HEK293 (cell line): ENCODE measurements at regions not wholly inside any gene's neighbourhood (a gene's known extent, or its start where the extent isn't known, plus 50 kb on each side); places are given as distances from the start of the nearest gene placed in this dataset.

Experiments used
- CTCF ChIA-PET: fragments of 350-600 bp; formaldehyde crosslinking; extraction: SDS; loops from one replicate; lab custom pipeline; 2021; ENCODE audit warnings: antibody characterized with exemption; lab: Yijun Ruan, JAX
- POLR2A ChIA-PET: fragments of 300-600 bp; formaldehyde crosslinking; extraction: SDS; loops from one replicate; lab custom pipeline; 2020; ENCODE audit warnings: antibody characterized with exemption, inconsistent platforms; lab: Yijun Ruan, JAX
- H3K27ac ChIP-seq: fragments of 200-500 bp; sonication (Bioruptor generic); 2 replicates; pipeline ENCODE4 v1.5.1; 2014; ENCODE audit warnings: low read depth, low read length, control low read depth, inconsistent platforms; ENCODE audit errors: extremely low read depth
- H3K36me3 ChIP-seq, 2 experiments: fragments of 200-500 bp in 1 of 2; sonication (Bioruptor generic) in 1 of 2; 1 replicate in 1 of 2; 2 replicates in 1 of 2; pipeline ENCODE4 v1.5.1; 2014 to 2017; ENCODE audit warnings: inconsistent platforms in 2 of 2, low read length in 2 of 2; ENCODE audit not compliant: control insufficient read depth in 2 of 2, insufficient read depth in 1 of 2
- H3K4me1 ChIP-seq: fragments of 200-500 bp; sonication (Bioruptor generic); 2 replicates; pipeline ENCODE4 v1.5.1; 2014; ENCODE audit warnings: mild to moderate bottlenecking, low read length, inconsistent platforms; ENCODE audit not compliant: control insufficient read depth, insufficient read depth
- H3K4me3 ChIP-seq: 2 replicates; pipeline ENCODE4 v1.5.1; 2011; ENCODE audit warnings: low read depth, mild to moderate bottlenecking, control low read depth, low read length, moderate library complexity
- H3K9me3 ChIP-seq: fragments of 200-500 bp; sonication (Bioruptor generic); 2 replicates; pipeline ENCODE4 v1.5.1; 2014; ENCODE audit warnings: low read depth, low read length, inconsistent platforms; ENCODE audit not compliant: control insufficient read depth, insufficient read depth
- BCL11B ChIP-seq: fragments of 450-650 bp; formaldehyde crosslinking; IDR thresholded peaks from 2 replicates; pipeline ENCODE4 v1.5.1; 2016; ENCODE audit warnings: low read depth, missing biosample characterization, missing genetic modification characterization
- GFI1B ChIP-seq: fragments of 450-650 bp; formaldehyde crosslinking; IDR thresholded peaks from 2 replicates; pipeline ENCODE4 v1.5.1; 2016; ENCODE audit warnings: missing biosample characterization, missing genetic modification characterization
- MYNN ChIP-seq: fragments of 450-650 bp; formaldehyde crosslinking; IDR thresholded peaks from 2 replicates; pipeline ENCODE4 v1.5.1; 2016; ENCODE audit warnings: missing biosample characterization, missing genetic modification characterization, borderline replicate concordance
- ZBTB17 ChIP-seq: fragments of 450-650 bp; formaldehyde crosslinking; IDR thresholded peaks from 2 replicates; pipeline ENCODE4 v1.5.1; 2016; ENCODE audit warnings: missing biosample characterization, missing genetic modification characterization
- ZBTB6 ChIP-seq: fragments of 450-650 bp; formaldehyde crosslinking; IDR thresholded peaks from 2 replicates; pipeline ENCODE4 v1.5.1; 2017; ENCODE audit warnings: missing biosample characterization, missing genetic modification characterization
- ZBTB7A ChIP-seq: fragments of 450-650 bp; formaldehyde crosslinking; IDR thresholded peaks from 2 replicates; pipeline ENCODE4 v1.5.1; 2016; ENCODE audit warnings: low read depth, missing biosample characterization, missing genetic modification characterization
- ZBTB8A ChIP-seq: fragments of 450-650 bp; formaldehyde crosslinking; IDR thresholded peaks from 2 replicates; pipeline ENCODE4 v1.5.1; 2016; ENCODE audit warnings: missing biosample characterization, missing genetic modification characterization
- ZNF223 ChIP-seq: fragments of 450-650 bp; formaldehyde crosslinking; IDR thresholded peaks from 2 replicates; pipeline ENCODE4 v1.5.1; 2016; ENCODE audit warnings: missing biosample characterization, missing genetic modification characterization
- ZNF48 ChIP-seq: fragments of 450-650 bp; formaldehyde crosslinking; IDR thresholded peaks from 2 replicates; pipeline ENCODE4 v1.5.1; 2016; ENCODE audit warnings: missing biosample characterization, missing genetic modification characterization
- ZNF571 ChIP-seq: fragments of 450-650 bp; formaldehyde crosslinking; IDR thresholded peaks from 2 replicates; pipeline ENCODE4 v1.5.0; 2017; ENCODE audit warnings: missing biosample characterization, missing genetic modification characterization
- ZSCAN18 ChIP-seq: fragments of 450-650 bp; formaldehyde crosslinking; IDR thresholded peaks from 2 replicates; pipeline ENCODE4 v1.5.1; 2016; ENCODE audit warnings: missing biosample characterization, missing genetic modification characterization
- TF ChIP-seq, protein P1 (sequence below): fragments of 450-650 bp; IDR thresholded peaks from 2 replicates; pipeline ENCODE4 v1.5.1; 2018; ENCODE audit warnings: missing biosample characterization, mild to moderate bottlenecking, missing genetic modification characterization
- TF ChIP-seq, protein P2 (sequence below): fragments of 450-650 bp; formaldehyde crosslinking; IDR thresholded peaks from 2 replicates; pipeline ENCODE4 v1.5.1; 2016; ENCODE audit warnings: missing biosample characterization, missing genetic modification characterization
- TF ChIP-seq, protein P3 (sequence below): fragments of 450-650 bp; formaldehyde crosslinking; IDR thresholded peaks from 2 replicates; pipeline ENCODE4 v1.5.1; 2016; ENCODE audit warnings: missing biosample characterization, missing genetic modification characterization

- TF ChIP-seq, protein P1, sequence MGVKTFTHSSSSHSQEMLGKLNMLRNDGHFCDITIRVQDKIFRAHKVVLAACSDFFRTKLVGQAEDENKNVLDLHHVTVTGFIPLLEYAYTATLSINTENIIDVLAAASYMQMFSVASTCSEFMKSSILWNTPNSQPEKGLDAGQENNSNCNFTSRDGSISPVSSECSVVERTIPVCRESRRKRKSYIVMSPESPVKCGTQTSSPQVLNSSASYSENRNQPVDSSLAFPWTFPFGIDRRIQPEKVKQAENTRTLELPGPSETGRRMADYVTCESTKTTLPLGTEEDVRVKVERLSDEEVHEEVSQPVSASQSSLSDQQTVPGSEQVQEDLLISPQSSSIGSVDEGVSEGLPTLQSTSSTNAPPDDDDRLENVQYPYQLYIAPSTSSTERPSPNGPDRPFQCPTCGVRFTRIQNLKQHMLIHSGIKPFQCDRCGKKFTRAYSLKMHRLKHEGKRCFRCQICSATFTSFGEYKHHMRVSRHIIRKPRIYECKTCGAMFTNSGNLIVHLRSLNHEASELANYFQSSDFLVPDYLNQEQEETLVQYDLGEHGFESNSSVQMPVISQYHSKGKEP (tag by site-specific recombination): no peak
- TF ChIP-seq ZNF571 (tag by site-specific recombination) (no peak), ZBTB17 (tag by site-specific recombination) (no peak), GFI1B (no peak), ZBTB7A (no peak), MYNN (no peak)
- TF ChIP-seq, protein P2, sequence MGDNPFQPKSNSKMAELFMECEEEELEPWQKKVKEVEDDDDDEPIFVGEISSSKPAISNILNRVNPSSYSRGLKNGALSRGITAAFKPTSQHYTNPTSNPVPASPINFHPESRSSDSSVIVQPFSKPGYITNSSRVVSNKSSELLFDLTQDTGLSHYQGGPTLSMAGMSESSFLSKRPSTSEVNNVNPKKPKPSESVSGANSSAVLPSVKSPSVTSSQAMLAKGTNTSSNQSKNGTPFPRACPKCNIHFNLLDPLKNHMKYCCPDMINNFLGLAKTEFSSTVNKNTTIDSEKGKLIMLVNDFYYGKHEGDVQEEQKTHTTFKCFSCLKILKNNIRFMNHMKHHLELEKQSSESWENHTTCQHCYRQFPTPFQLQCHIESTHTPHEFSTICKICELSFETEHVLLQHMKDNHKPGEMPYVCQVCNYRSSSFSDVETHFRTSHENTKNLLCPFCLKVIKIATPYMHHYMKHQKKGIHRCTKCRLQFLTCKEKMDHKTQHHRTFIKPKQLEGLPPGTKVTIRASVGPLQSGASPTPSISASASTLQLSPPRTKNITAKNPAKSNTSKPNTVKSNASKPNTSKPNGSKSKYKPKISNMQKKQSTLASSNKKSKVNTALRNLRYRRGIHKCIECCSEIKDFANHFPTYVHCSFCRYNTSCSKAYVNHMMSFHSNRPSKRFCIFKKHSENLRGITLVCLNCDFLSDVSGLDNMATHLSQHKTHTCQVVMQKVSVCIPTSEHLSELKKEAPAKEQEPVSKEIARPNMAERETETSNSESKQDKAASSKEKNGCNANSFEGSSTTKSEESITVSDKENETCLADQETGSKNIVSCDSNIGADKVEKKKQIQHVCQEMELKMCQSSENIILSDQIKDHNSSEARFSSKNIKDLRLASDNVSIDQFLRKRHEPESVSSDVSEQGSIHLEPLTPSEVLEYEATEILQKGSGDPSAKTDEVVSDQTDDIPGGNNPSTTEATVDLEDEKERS: no peak
These were observed 63.7 kb upstream of the SLC22A23 start (continued) for GRCh38 chr6:3520281-3521230.

GRCh38 chr6:3518356-3519190 is 61.7 kb upstream of the SLC22A23 start:
- Histone ChIP-seq H3K9me3 (no peaks in the 10 kb centered on the region), H3K4me3 (no peak overlapping the region), H3K36me3 (no peaks in the 10 kb centered on the region), H3K27ac (no peak overlapping the region), H3K4me1 (no peaks in the 10 kb centered on the region)
- POLR2A ChIA-PET: interaction anchor here (0.7 to 1.0 kb wide), 3 partner anchors 8 to 94 kb away, joined by 3 to 4 read pairs (median 3); no protein-coding TSS in a partner anchor
- CTCF ChIA-PET: interaction anchor here (0.7 to 1.9 kb wide), 7 partner anchors 9 to 214 kb away, joined by 3 to 9 read pairs (median 4); no protein-coding TSS in a partner anchor
- no peak for TF ChIP-seq ZNF48 (tag by site-specific recombination)
- TF ChIP-seq, protein P3, sequence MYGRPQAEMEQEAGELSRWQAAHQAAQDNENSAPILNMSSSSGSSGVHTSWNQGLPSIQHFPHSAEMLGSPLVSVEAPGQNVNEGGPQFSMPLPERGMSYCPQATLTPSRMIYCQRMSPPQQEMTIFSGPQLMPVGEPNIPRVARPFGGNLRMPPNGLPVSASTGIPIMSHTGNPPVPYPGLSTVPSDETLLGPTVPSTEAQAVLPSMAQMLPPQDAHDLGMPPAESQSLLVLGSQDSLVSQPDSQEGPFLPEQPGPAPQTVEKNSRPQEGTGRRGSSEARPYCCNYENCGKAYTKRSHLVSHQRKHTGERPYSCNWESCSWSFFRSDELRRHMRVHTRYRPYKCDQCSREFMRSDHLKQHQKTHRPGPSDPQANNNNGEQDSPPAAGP: peak; percentile 86

DNA sequence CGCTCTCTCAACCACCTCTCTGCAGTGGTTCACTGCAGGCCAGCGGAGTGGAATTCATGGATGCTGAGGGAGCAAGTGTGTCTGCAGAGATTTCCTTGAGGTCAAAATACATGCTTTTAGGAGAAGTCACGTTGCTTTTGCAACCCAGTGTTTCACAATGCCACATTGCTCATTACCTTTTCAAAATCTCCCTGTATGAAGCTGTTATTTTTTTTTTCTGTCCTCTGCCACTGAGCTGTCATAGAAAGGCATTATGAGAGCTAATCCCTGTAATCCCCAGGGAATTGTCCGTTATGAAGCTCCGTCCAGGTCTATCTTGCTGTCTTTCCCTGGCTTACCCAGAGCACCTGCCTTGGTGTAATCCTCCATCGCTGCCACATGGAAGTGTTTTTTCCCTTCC is 60.5 kb upstream of the SLC22A23 start:
- CTCF ChIA-PET: interaction anchor here (0.6 to 1.9 kb wide), 2 partner anchors 17 to 106 kb away, joined by 5 to 9 read pairs; no protein-coding TSS in a partner anchor

More for the DNA sequence above, 60.5 kb upstream of the SLC22A23 start:
- Histone ChIP-seq H3K4me1 (no peaks in the 10 kb centered on the region), H3K27ac (no peak overlapping the region), H3K36me3 (no peaks in the 10 kb centered on the region), H3K9me3 (no peaks in the 10 kb centered on the region), H3K4me3 (no peak overlapping the region)
- POLR2A ChIA-PET: no interaction called here
- TF ChIP-seq BCL11B (no peak), ZBTB6 (tag by site-specific recombination) (peak; percentile 48; the same call in 1 of the 2 replicates), ZSCAN18 (tag by site-specific recombination) (no peak), ZNF223 (tag by site-specific recombination) (no peak), MYNN (no peak), ZBTB8A (tag by site-specific recombination) (no peak)
